HG03135 (cell line): ENCODE measurements at regions not wholly inside any gene's neighbourhood (a gene's known extent, or its start where the extent isn't known, plus 50 kb on each side); places are given as distances from the start of the nearest gene placed in this dataset.

Experiments used
- ATAC-seq: cut with Tn5 transposase; IDR thresholded peaks from one replicate; pipeline ENCODE4 v1.9.1; 2021; ENCODE audit warnings: mild to moderate bottlenecking, moderate library complexity; ENCODE audit not compliant: unreplicated experiment

GRCh38 chr11:92527467-92527866, 302.8 kb downstream of the FAT3 start:
- ATAC-seq: no peak

GRCh38 chr11:92528001-92528400, 303.4 kb downstream of the FAT3 start:
- ATAC-seq: no peak

GRCh38 chr11:92531065-92531739, 306.6 kb downstream of the FAT3 start:
- no peak for ATAC-seq

- no peak for ATAC-seq
These were observed 309.2 kb downstream of the FAT3 start for GRCh38 chr11:92533657-92534335.

- no peak for ATAC-seq
These were observed 312.3 kb downstream of the FAT3 start for GRCh38 chr11:92536883-92537282.

GRCh38 chr11:92540096-92540495, 315.5 kb downstream of the FAT3 start:
- no peak for ATAC-seq

GRCh38 chr11:92545906-92546471, 321.4 kb downstream of the FAT3 start:
- ATAC-seq: no peak

GRCh38 chr11:92546603-92547002, 322.0 kb downstream of the FAT3 start:
- no peak for ATAC-seq

- no peak for ATAC-seq
These were observed 325.8 kb downstream of the FAT3 start for GRCh38 chr11:92550411-92550810.

GRCh38 chr11:92550871-92551270, 326.3 kb downstream of the FAT3 start:
- ATAC-seq: no peak

- ATAC-seq: no peak
These were observed 328.3 kb downstream of the FAT3 start for GRCh38 chr11:92552942-92553341.

GRCh38 chr11:92554688-92555087, 330.1 kb downstream of the FAT3 start:
- no peak for ATAC-seq

- no peak for ATAC-seq
These were observed 331.8 kb downstream of the FAT3 start for GRCh38 chr11:92556431-92556830.

GRCh38 chr11:92557879-92558278, 333.3 kb downstream of the FAT3 start:
- ATAC-seq: no peak

GRCh38 chr11:92558323-92558722, 333.7 kb downstream of the FAT3 start:
- no peak for ATAC-seq

- ATAC-seq: no peak
These were observed 345.1 kb downstream of the FAT3 start for GRCh38 chr11:92569726-92570125.

GRCh38 chr11:92572559-92572958, 347.9 kb downstream of the FAT3 start:
- no peak for ATAC-seq

- no peak for ATAC-seq
These were observed 351.7 kb downstream of the FAT3 start for GRCh38 chr11:92576315-92576714.

- ATAC-seq: no peak
These were observed 356.3 kb downstream of the FAT3 start for GRCh38 chr11:92580908-92581307.

GRCh38 chr11:92588393-92588792, 363.8 kb downstream of the FAT3 start:
- ATAC-seq: no peak

GRCh38 chr11:92589512-92589911, 364.9 kb downstream of the FAT3 start:
- ATAC-seq: no peak

- ATAC-seq: no peak
These were observed 366.9 kb downstream of the FAT3 start for GRCh38 chr11:92591521-92591920.
